ENCODE measurements at regions not wholly inside any gene's neighbourhood (a gene's known extent, or its start where the extent isn't known, plus 50 kb on each side); places are given as distances from the start of the nearest gene placed in this dataset.

DNA sequence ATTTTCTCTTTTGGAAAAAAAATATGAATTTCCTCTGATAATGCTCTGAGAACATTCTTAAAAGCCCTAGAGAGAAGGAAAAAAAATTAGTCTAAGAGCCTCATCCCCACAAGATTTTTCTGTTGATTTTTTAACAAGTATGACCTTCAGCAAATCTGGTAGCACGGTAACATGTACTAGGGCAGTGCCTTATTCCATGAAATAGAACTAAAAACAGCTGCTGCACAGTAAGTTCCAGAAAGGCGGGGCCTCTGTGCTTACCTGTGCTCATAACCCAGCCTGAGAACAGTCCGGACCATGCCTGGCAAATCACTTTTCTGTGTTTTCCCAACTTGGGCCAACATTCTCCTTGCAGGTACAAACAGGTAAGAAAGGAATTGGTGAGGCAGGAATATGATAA lies 519.1 kb upstream of the AKR1E2 start:
- TF ChIP-seq, protein P1, sequence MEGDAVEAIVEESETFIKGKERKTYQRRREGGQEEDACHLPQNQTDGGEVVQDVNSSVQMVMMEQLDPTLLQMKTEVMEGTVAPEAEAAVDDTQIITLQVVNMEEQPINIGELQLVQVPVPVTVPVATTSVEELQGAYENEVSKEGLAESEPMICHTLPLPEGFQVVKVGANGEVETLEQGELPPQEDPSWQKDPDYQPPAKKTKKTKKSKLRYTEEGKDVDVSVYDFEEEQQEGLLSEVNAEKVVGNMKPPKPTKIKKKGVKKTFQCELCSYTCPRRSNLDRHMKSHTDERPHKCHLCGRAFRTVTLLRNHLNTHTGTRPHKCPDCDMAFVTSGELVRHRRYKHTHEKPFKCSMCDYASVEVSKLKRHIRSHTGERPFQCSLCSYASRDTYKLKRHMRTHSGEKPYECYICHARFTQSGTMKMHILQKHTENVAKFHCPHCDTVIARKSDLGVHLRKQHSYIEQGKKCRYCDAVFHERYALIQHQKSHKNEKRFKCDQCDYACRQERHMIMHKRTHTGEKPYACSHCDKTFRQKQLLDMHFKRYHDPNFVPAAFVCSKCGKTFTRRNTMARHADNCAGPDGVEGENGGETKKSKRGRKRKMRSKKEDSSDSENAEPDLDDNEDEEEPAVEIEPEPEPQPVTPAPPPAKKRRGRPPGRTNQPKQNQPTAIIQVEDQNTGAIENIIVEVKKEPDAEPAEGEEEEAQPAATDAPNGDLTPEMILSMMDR (IDR thresholded peaks at IDR 0.05 in 8 of 11, conservative IDR thresholded peaks at IDR 0.05 in 3 of 11): no peak
- no peak for TF ChIP-seq POLR2AphosphoS5 (IDR thresholded peaks at IDR 0.05)
